ENCODE measurements at regions not wholly inside any gene's neighbourhood (a gene's known extent, or its start where the extent isn't known, plus 50 kb on each side); places are given as distances from the start of the nearest gene placed in this dataset.

GRCh38 chr5:118320121-118320520, 668.2 kb downstream of the DTWD2 start:
- TF ChIP-seq TAF1 (IDR thresholded peaks at IDR 0.05; ENCODE audit: low read depth, low read length) (no peak), POLR2A (IDR thresholded peaks at IDR 0.05; ENCODE audit: low read depth, low read length) (no peak), POLR2AphosphoS5 (IDR thresholded peaks at IDR 0.05; ENCODE audit: low read depth, low read length) (no peak), SPI1 (IDR thresholded peaks at IDR 0.05; ENCODE audit: low read depth, low read length) (no peak), PAX5 (IDR thresholded peaks at IDR 0.05; ENCODE audit: insufficient read depth, low read length, severe bottlenecking) (no peak)
